ENCODE measurements at regions not wholly inside any gene's neighbourhood (a gene's known extent, or its start where the extent isn't known, plus 50 kb on each side); places are given as distances from the start of the nearest gene placed in this dataset.

DNA sequence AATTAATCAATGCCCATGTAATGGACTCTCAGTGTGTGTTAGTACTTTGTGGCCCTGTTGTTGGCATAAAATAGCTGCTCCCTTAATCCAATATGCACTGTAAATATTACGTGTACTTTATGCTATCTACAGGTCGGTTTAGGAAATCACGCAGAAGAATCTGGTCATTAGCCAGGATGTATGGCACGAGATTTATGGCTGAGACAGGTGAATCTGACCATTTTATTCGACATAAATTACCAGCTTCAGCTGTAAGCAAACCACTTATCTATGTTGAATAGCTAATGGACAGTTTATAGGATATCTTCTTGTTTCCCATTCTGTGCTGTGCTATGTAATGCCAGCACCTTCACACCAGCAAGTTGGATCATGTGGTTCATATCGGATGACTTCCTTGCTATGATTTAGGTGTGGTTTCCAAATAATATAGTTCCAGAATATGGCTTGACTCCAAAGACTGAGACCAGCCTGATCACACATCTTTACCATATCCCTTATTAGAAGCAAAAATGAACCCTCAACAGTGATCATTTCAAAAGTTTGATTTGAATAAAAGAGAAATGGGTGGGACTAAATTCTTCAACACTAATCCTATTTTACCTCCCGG lies 301.4 kb downstream of the AHR start:
- H3K36me3 ChIP-seq (replicated peaks): no peaks in the 10 kb centered on the region
- no peak for DNase-seq
- H3K27me3 ChIP-seq (replicated peaks): no peaks in the 10 kb centered on the region
- H3K27ac ChIP-seq: peak overlapping the region; percentile 68
- in situ Hi-C loops (cut with HindIII; ENCODE audit: low pct_ligation_motif_present, low sequenced_read_pairs): no loop called here
- TF ChIP-seq, protein P1, sequence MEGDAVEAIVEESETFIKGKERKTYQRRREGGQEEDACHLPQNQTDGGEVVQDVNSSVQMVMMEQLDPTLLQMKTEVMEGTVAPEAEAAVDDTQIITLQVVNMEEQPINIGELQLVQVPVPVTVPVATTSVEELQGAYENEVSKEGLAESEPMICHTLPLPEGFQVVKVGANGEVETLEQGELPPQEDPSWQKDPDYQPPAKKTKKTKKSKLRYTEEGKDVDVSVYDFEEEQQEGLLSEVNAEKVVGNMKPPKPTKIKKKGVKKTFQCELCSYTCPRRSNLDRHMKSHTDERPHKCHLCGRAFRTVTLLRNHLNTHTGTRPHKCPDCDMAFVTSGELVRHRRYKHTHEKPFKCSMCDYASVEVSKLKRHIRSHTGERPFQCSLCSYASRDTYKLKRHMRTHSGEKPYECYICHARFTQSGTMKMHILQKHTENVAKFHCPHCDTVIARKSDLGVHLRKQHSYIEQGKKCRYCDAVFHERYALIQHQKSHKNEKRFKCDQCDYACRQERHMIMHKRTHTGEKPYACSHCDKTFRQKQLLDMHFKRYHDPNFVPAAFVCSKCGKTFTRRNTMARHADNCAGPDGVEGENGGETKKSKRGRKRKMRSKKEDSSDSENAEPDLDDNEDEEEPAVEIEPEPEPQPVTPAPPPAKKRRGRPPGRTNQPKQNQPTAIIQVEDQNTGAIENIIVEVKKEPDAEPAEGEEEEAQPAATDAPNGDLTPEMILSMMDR (IDR thresholded peaks at IDR 0.05; ENCODE audit: low read depth, low read length, missing control alignments): no peak
- H3K4me3 ChIP-seq (ENCODE audit: low read depth, low read length): no peak overlapping the region

DNA sequence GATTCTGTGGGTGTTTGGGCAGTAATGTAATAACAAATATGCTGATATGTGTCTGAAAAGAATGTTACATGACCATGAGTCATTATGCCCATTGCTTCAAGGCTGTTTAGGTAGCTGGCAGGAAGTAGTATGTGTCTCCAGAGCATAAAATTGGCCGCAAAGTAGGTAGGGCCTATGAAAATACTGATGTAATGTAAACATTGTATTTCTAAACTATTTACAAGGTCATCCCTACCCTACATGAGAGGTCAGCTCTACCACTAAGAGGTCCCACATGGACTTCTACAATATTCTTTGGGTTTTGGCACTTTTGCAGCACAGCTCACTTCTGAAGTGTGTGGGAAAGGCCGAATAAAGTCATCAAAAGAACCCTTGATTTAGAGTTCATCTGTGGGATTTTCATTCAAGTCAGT lies 301.9 kb downstream of the AHR start:
- no peak overlapping the region for H3K4me3 ChIP-seq (ENCODE audit: low read depth, low read length)
- H3K27ac ChIP-seq: peak overlapping the region; percentile 68
- in situ Hi-C loops (cut with HindIII; ENCODE audit: low pct_ligation_motif_present, low sequenced_read_pairs): no loop called here
- no peaks in the 10 kb centered on the region for H3K36me3 ChIP-seq (replicated peaks)
- TF ChIP-seq, protein P1 (IDR thresholded peaks at IDR 0.05; ENCODE audit: low read depth, low read length, missing control alignments): no peak
- H3K27me3 ChIP-seq (replicated peaks): no peaks in the 10 kb centered on the region
- DNase-seq: peak; percentile 86

DNA sequence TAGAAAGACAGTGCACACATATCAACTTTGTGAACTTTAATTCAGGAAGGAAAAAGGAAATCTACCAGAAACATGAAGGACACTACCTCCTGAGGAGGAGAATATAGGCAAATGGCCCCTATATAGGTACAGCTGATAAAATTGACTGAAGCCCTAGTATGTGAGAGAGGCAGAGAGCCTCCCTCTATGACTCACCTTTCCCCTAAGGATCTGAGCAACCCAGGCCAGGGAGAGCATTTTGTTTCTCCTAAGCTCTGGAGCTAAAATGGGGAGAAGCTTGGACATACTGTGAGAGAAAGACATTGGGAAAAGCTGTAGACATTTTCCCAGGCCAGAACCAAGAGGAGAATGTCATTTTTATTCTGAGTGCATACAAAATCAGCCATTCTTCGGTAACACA lies 303.5 kb downstream of the AHR start:
- Histone ChIP-seq H3K36me3 (replicated peaks) (no peaks in the 10 kb centered on the region), H3K27me3 (replicated peaks) (no peaks in the 10 kb centered on the region), H3K4me3 (ENCODE audit: low read depth, low read length) (no peak overlapping the region), H3K27ac (no peak overlapping the region)
- TF ChIP-seq, protein P1 (IDR thresholded peaks at IDR 0.05; ENCODE audit: low read depth, low read length, missing control alignments): no peak
- DNase-seq: no peak
- in situ Hi-C loops (cut with HindIII; ENCODE audit: low pct_ligation_motif_present, low sequenced_read_pairs): no loop called here

DNA sequence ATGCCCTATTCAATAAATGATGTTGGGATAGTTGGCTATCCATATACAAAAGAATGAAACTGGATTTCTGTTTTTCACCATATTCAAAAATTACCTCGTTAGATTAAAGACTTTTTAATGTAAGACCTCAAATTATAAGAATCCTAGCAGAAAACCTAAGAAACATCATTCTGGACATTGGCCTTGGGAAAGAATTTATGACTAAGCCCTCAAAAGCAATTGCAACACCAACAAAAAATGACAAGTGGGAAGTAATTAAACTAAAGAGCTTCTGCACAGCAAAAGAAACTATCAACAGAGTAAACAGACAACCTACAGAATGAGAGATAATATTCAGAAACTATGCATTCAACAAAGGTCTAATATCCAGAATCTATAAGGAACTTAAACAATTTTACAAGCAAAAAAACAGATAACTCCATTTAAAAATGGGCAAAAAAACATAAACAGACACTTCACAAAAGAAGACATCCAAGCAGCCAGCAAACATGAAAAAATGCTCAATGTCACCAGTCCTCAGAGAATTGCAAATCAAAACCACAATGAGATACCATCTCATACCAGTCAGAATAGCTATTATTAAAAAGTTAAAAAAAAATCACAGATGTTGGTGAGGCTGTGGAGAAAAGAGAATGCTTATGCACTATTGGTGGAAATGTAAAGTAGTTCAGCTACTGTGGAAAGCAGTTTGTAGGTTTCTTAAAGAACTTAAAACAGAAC lies 309.8 kb downstream of the AHR start:
- H3K36me3 ChIP-seq (replicated peaks): no peaks in the 10 kb centered on the region
- H3K27me3 ChIP-seq (replicated peaks): no peaks in the 10 kb centered on the region
- peak; percentile 20 for DNase-seq
- H3K4me3 ChIP-seq (ENCODE audit: low read depth, low read length): no peak overlapping the region
- in situ Hi-C loops (cut with HindIII; ENCODE audit: low pct_ligation_motif_present, low sequenced_read_pairs): no loop called here
- H3K27ac ChIP-seq: no peak overlapping the region
- TF ChIP-seq, protein P1 (IDR thresholded peaks at IDR 0.05; ENCODE audit: low read depth, low read length, missing control alignments): no peak

DNA sequence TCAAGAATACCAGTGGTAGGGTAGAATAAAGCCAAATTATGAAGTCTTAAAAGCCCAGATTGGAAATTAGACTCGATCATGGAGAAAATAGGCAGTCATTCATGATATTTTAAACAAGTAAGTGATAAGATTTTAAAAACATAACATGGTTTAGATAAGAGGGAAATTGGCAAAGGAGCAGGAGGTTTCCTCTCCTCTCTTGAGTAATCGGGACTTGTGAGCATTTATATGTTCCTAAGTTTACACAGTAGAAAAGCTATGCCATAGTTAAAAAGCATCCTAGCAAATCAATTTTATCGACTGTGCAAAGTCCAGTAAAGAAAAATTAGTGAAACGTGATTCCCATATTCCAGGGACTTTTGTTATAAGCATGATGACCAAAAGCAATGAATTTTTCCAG lies 313.2 kb downstream of the AHR start:
- no peak overlapping the region for H3K27ac ChIP-seq
- DNase-seq: no peak
- no peaks in the 10 kb centered on the region for H3K36me3 ChIP-seq (replicated peaks)
- in situ Hi-C loops (cut with HindIII; ENCODE audit: low pct_ligation_motif_present, low sequenced_read_pairs): no loop called here
- TF ChIP-seq, protein P1 (IDR thresholded peaks at IDR 0.05; ENCODE audit: low read depth, low read length, missing control alignments): no peak
- no peak overlapping the region for H3K4me3 ChIP-seq (ENCODE audit: low read depth, low read length)
- H3K27me3 ChIP-seq (replicated peaks): no peaks in the 10 kb centered on the region

All from brain microvascular endothelial cell (primary cell).